ENCODE measurements at regions not wholly inside any gene's neighbourhood (a gene's known extent, or its start where the extent isn't known, plus 50 kb on each side); places are given as distances from the start of the nearest gene placed in this dataset.

DNA sequence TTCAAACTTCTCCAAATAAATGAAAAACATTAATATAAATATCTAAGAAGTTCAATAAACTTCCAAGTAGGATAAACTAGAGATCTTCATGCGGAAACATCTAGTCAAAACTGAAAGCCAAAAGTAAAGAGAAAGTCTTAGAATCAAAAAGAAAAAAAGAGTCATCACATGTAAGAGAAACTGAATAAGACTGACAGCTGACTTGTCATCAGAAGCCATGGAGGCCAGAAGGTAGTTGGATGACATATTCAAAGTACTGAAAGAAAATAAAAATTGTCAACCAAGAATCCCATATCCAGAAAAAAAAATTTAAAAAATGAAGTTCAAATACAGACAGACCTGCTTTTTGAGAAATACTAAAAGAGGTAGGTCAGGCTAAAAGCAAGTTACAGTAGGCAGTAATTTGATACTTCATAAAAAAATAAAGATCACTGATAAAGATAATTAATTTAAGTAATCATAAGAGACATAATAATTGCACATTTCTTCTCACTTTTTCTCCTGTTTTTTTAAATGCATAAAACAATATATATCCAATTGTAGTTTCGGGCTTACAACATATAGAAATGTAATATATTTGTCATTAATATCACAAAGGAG lies 327.6 kb upstream of the PCDH9 start:
- DNase-seq (ENCODE audit: low read depth, low spot score) (no peak), FAIRE-seq (no peak), ATAC-seq (no peak)
- Histone ChIP-seq H3K4me2 (ENCODE audit: control insufficient read depth, insufficient read depth) (no peak overlapping the region), H3K4me3 (no peak overlapping the region), H3K27me3 (replicated peaks in 1 of 2; ENCODE audit: control insufficient read depth in 2 of 2, insufficient read depth in 2 of 2, low read length in 1 of 2) (no peaks in the 10 kb centered on the region), H3K27ac (ENCODE audit: control insufficient read depth, insufficient read depth) (no peak overlapping the region), H3K9ac (ENCODE audit: control insufficient read depth, insufficient read depth, low read length) (no peak overlapping the region), H3K36me3 (ENCODE audit: control insufficient read depth in 2 of 2, insufficient read depth in 2 of 2, low read length in 1 of 2) (no peaks in the 10 kb centered on the region), H2AFZ (ENCODE audit: control insufficient read depth, low read depth, low read length) (no peak overlapping the region), H4K20me1 (ENCODE audit: control insufficient read depth, insufficient read depth) (no peaks in the 10 kb centered on the region), H3K79me2 (ENCODE audit: control insufficient read depth, insufficient read depth, low read length) (no peaks in the 10 kb centered on the region), H3K4me1 (ENCODE audit: control insufficient read depth, insufficient read depth, low read length) (no peaks in the 10 kb centered on the region), H3K9me3 (replicated peaks; ENCODE audit: control insufficient read depth, insufficient read depth, low read length) (no peaks in the 10 kb centered on the region; the same call in 2 of the 3 replicates)
- in situ Hi-C loops (cut with MboI) (no loop called here), intact Hi-C loops (cut with micrococcal nuclease; ENCODE audit: unreplicated experiment) (no loop called here)
- ChIA-PET SMC1A (ENCODE audit: uncharacterized antibody, unreplicated experiment) (no interaction called here), CTCF (no interaction called here), POLR2A (no interaction called here), RAD21 (ENCODE audit: unreplicated experiment) (no interaction called here)
- no peak for TF ChIP-seq PML (IDR thresholded peaks at IDR 0.05; ENCODE audit: low read length)
- TF ChIP-seq ZSCAN29 (IDR thresholded peaks at IDR 0.05) = no peak
- no peak for TF ChIP-seq KDM1A (IDR thresholded peaks at IDR 0.05; ENCODE audit: borderline replicate concordance)
- TF ChIP-seq, protein P1, sequence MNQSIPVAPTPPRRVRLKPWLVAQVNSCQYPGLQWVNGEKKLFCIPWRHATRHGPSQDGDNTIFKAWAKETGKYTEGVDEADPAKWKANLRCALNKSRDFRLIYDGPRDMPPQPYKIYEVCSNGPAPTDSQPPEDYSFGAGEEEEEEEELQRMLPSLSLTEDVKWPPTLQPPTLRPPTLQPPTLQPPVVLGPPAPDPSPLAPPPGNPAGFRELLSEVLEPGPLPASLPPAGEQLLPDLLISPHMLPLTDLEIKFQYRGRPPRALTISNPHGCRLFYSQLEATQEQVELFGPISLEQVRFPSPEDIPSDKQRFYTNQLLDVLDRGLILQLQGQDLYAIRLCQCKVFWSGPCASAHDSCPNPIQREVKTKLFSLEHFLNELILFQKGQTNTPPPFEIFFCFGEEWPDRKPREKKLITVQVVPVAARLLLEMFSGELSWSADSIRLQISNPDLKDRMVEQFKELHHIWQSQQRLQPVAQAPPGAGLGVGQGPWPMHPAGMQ (IDR thresholded peaks at IDR 0.05; ENCODE audit: borderline replicate concordance) = no peak
- no peak for TF ChIP-seq SPI1 (IDR thresholded peaks at IDR 0.05; ENCODE audit: borderline replicate concordance, insufficient read depth, low read depth, low read length)
- no peak for TF ChIP-seq POLR2AphosphoS5 (IDR thresholded peaks at IDR 0.05; ENCODE audit: low read length)
- TF ChIP-seq TBL1XR1 (IDR thresholded peaks at IDR 0.05; ENCODE audit: low read depth, low read length) = no peak
- no peak for TF ChIP-seq ZNF207 (IDR thresholded peaks at IDR 0.05; ENCODE audit: borderline replicate concordance)
- no peak for TF ChIP-seq IRF4 (IDR thresholded peaks at IDR 0.05; ENCODE audit: low read depth, low read length)
- WGBS (ENCODE audit: insufficient coverage, insufficient replicate concordance, low lambda C conversion rate, missing lambda C conversion rate) = 17% methylated on average over 2 of the region's 2 CpGs
- BruUV-seq (replicated peaks) = no TSS peak
